Activated naive CD4-positive, alpha-beta T cell treated with anti-CD3 and anti-CD28 coated beads, Interleukin-2, amount 50 U/mL, for 24 hours (primary cell): ENCODE measurements at regions not wholly inside any gene's neighbourhood (a gene's known extent, or its start where the extent isn't known, plus 50 kb on each side); places are given as distances from the start of the nearest gene placed in this dataset.
A peak's percentile ranks its signal among the peaks of the same experiment; 100 is the strongest.
"Not testable (repeated sequence)": the region's sequence is repeated elsewhere in the genome, so short reads cannot be mapped to it uniquely, and the experiment has no call there.

ENCODE experiments used
- H3K27ac Mint-ChIP-seq: one replicate; pipeline ENCODE4 v1.8.0; 2021; ENCODE audit warnings: mild to moderate bottlenecking, mixed read lengths
- H3K27me3 Mint-ChIP-seq: one replicate; pipeline ENCODE4 v1.8.0; 2021; ENCODE audit warnings: mixed read lengths
- H3K36me3 Mint-ChIP-seq: one replicate; pipeline ENCODE4 v1.8.0; 2021; ENCODE audit warnings: mixed read lengths
- H3K4me1 Mint-ChIP-seq: one replicate; pipeline ENCODE4 v1.8.0; 2021; ENCODE audit warnings: mixed read lengths
- H3K4me3 Mint-ChIP-seq: one replicate; pipeline ENCODE4 v1.8.0; 2021; ENCODE audit warnings: mild to moderate bottlenecking, mixed read lengths
- H3K9me3 Mint-ChIP-seq: one replicate; pipeline ENCODE4 v1.8.0; 2021; ENCODE audit warnings: mixed read lengths

GRCh38 chr4:184289179-184289535 lies 71.5 kb upstream of the ENPP6 start:
- H3K4me1 Mint-ChIP-seq: peaks cover 27% of the 10 kb centered on the region
- H3K9me3 Mint-ChIP-seq: no peaks in the 10 kb centered on the region
- H3K4me3 Mint-ChIP-seq: no peak overlapping the region
- H3K27me3 Mint-ChIP-seq: no peaks in the 10 kb centered on the region
- H3K36me3 Mint-ChIP-seq: no peaks in the 10 kb centered on the region
- no peak overlapping the region for H3K27ac Mint-ChIP-seq

- H3K36me3 Mint-ChIP-seq: no peaks in the 10 kb centered on the region
- H3K4me3 Mint-ChIP-seq: peak overlapping the region; percentile 63
- H3K9me3 Mint-ChIP-seq: no peaks in the 10 kb centered on the region
- H3K27me3 Mint-ChIP-seq: no peaks in the 10 kb centered on the region
- H3K27ac Mint-ChIP-seq: peak overlapping the region; percentile 76
- peaks cover 27% of the 10 kb centered on the region for H3K4me1 Mint-ChIP-seq
These were observed 70.9 kb upstream of the ENPP6 start for GRCh38 chr4:184288451-184289178.

DNA sequence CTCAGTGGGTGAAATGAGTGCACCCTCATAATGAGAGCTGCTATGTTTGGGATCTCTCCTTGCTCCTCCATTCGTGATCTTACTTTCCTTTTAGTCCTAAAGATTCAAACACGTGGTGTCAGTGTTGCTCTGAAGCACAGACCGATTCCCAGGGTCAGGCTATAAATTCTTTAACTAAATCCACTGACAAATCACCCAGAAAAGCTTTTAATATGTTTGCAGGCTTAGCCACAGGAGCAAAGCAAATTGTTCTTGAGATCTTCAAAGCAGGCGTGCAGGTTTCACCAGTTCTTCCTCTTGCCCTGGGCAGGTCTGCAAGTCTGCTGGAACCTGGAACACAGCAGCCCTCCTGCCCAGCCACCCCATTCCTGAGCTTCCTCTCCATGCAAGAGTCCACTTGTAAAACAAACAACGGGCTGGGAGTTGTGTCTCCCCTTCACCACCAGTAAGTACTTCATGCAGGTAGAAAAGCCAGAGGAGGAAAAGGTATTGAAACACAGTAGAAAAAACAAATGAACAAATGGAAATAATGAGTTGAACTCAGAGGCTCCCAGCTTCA lies 70.1 kb upstream of the ENPP6 start:
- H3K27ac Mint-ChIP-seq: peak overlapping the region; percentile 44
- H3K4me3 Mint-ChIP-seq: no peak overlapping the region
- H3K27me3 Mint-ChIP-seq: no peaks in the 10 kb centered on the region
- H3K36me3 Mint-ChIP-seq: no peaks in the 10 kb centered on the region
- H3K9me3 Mint-ChIP-seq: no peaks in the 10 kb centered on the region
- H3K4me1 Mint-ChIP-seq: peaks cover 34% of the 10 kb centered on the region

- H3K9me3 Mint-ChIP-seq: no peaks in the 10 kb centered on the region
- no peaks in the 10 kb centered on the region for H3K36me3 Mint-ChIP-seq
- no peak overlapping the region for H3K27ac Mint-ChIP-seq
- H3K27me3 Mint-ChIP-seq: no peaks in the 10 kb centered on the region
- no peak overlapping the region for H3K4me3 Mint-ChIP-seq
- peaks cover 47% of the 10 kb centered on the region for H3K4me1 Mint-ChIP-seq
These were observed 68.7 kb upstream of the ENPP6 start for GRCh38 chr4:184286358-184286757.

DNA sequence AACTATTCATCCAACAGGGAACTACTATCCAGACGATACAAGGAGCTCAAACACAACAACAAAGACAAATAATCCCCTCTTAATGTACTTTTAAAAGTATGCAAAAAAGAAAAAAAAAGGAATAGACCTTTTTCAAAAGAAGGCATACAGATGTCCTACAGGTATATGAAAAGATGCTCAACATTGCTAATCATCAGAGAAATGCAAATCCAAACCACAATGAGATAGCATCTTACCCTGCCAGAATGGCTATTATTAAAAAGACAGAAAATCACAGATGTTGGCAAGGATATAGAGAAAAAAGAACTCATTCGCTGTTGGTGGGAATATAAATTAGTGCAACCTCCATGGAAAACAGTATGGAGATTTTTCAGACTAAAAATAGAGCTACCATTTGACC lies 67.1 kb upstream of the ENPP6 start:
- Mint-ChIP-seq H3K27ac (no peak overlapping the region), H3K27me3 (no peaks in the 10 kb centered on the region), H3K4me3 (no peak overlapping the region), H3K9me3 (no peaks in the 10 kb centered on the region), H3K4me1 (peaks cover 64% of the 10 kb centered on the region), H3K36me3 (no peaks in the 10 kb centered on the region)

- Mint-ChIP-seq H3K4me1 (peaks cover 62% of the 10 kb centered on the region), H3K36me3 (no peaks in the 10 kb centered on the region), H3K27me3 (no peaks in the 10 kb centered on the region), H3K9me3 (no peaks in the 10 kb centered on the region), H3K4me3 (no peak overlapping the region), H3K27ac (no peak overlapping the region)
These were observed 66.6 kb upstream of the ENPP6 start for GRCh38 chr4:184284336-184284690.

- no peaks in the 10 kb centered on the region for H3K36me3 Mint-ChIP-seq
- peaks cover 57% of the 10 kb centered on the region for H3K4me1 Mint-ChIP-seq
- no peak overlapping the region for H3K4me3 Mint-ChIP-seq
- no peak overlapping the region for H3K27ac Mint-ChIP-seq
- H3K9me3 Mint-ChIP-seq: no peaks in the 10 kb centered on the region
- no peaks in the 10 kb centered on the region for H3K27me3 Mint-ChIP-seq
These were observed 66.1 kb upstream of the ENPP6 start for GRCh38 chr4:184283659-184284335.

DNA sequence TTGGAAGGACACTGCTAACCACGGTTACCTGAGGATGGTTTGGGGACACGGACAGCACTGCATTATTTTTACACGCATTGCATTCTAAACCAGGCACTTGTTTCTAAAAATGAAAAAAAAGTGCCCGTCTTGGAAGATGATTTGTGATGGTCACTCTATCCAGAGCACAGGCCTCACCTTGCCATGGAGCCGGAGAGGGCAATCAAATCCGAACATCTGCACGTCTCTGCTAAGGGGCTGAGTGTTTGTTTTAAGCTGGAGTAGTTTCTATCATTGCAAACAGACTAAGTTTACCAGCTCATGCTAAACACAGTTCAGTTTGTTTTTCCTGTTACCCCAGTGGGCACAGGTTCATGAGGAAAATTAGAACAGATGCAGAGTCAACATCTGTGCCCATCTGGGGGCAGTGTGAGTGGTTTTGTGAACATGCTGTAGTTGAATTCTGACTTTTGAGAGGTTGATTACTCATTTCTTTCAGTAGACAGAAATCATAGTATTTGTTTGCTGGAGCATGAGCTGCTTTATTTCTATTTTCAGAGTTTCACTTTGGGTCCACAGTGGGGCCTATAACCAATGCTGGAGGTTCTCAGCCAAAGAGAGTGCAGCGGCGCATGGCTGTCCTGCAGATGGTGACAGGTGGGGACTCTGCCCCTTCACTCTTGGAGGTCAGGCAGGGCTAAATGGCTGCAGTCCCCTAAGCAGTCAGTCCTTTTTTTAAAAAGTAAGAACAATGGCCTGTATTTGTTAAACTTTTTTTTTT lies 65.4 kb upstream of the ENPP6 start:
- H3K4me3 Mint-ChIP-seq: no peak overlapping the region
- peaks cover 53% of the 10 kb centered on the region for H3K4me1 Mint-ChIP-seq
- H3K9me3 Mint-ChIP-seq: no peaks in the 10 kb centered on the region
- H3K27me3 Mint-ChIP-seq: no peaks in the 10 kb centered on the region
- no peaks in the 10 kb centered on the region for H3K36me3 Mint-ChIP-seq
- peak overlapping the region; percentile 49 for H3K27ac Mint-ChIP-seq

GRCh38 chr4:184282251-184282713 lies 64.6 kb upstream of the ENPP6 start:
- H3K27ac Mint-ChIP-seq: peak overlapping the region; percentile 51
- peaks cover 52% of the 10 kb centered on the region for H3K4me1 Mint-ChIP-seq

DNA sequence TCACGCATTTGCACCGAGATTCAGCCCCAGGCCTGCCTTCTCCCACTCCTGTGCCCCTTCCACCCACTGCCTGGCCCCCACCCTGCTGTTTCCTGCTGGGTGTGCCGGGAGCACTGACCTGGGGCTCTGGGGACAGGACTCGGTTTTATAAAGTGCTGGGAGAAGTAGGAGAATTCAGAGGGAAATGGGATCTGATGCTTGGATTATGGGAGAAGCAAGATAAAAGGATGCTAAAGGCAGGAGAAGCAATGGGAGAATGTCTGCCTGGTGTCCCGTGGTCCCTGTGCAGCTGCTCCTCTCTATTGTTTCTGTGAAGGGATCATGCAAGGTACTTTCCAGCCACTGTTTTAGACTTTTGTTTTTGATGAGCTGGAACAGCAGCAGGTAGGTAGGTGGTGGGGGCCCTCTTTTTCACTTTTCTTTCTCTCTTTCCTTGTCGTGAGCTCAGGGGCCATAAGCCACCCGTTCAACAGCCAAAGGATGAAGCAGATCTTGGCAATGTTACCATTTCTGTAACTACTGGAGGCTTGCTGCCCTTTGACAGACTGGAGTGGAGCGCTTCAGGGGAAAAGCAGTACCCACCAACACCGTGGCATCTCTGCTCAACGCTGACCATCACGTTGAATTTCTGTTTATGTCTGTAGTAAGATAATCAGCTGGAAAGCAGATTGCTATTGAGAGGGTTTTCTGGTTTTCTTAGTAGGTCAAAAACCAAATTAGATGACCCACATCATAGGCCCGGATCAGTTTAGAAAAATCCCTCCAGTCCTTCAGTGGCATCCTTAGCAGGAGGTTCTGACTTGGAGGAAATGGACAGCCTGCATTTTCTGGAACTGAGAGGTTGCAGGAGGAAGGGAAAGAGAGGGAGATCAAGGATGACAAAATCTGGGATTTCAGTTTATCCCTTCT lies 63.8 kb upstream of the ENPP6 start:
- H3K9me3 Mint-ChIP-seq: peaks cover 4% of the 10 kb centered on the region
- H3K27me3 Mint-ChIP-seq: no peaks in the 10 kb centered on the region
- H3K4me1 Mint-ChIP-seq: peaks cover 52% of the 10 kb centered on the region
- H3K4me3 Mint-ChIP-seq: peak overlapping the region; percentile 59
- peaks cover 3% of the 10 kb centered on the region for H3K36me3 Mint-ChIP-seq
- peak overlapping the region; percentile 94 for H3K27ac Mint-ChIP-seq

More at GRCh38 chr4:184282251-184282713, 64.6 kb upstream of the ENPP6 start:
- no peaks in the 10 kb centered on the region for H3K9me3 Mint-ChIP-seq
- H3K4me3 Mint-ChIP-seq: no peak overlapping the region
- no peaks in the 10 kb centered on the region for H3K27me3 Mint-ChIP-seq
- no peaks in the 10 kb centered on the region for H3K36me3 Mint-ChIP-seq

DNA sequence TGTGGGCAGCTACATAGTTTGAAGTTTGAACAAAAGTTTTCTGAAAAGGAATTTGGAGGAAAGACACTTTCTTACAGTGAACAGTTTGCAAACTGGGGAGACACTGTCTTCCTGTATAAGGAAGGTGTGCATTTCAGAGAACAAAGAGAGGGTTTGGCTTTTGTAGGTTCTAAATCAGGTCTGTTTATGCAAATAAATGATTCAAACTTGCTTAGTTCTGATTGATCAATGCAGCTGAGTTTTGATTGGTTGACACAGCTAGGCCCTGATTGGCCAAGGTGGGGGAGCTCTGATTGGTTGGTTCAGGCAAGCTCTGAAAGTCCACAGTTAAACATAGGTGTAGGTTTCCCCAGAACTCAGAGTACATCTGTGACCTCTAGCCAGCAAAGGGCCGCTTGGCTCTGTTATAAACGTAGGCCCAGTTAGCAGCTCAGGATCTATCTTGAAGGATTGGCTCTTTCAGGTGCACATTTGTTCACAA lies 63.0 kb upstream of the ENPP6 start:
- no peaks in the 10 kb centered on the region for H3K27me3 Mint-ChIP-seq
- H3K4me1 Mint-ChIP-seq: peaks cover 52% of the 10 kb centered on the region
- peaks cover 6% of the 10 kb centered on the region for H3K9me3 Mint-ChIP-seq
- H3K36me3 Mint-ChIP-seq: peaks cover 6% of the 10 kb centered on the region
- peak overlapping the region; percentile 68 for H3K27ac Mint-ChIP-seq
- peak overlapping the region; percentile 59 for H3K4me3 Mint-ChIP-seq

DNA sequence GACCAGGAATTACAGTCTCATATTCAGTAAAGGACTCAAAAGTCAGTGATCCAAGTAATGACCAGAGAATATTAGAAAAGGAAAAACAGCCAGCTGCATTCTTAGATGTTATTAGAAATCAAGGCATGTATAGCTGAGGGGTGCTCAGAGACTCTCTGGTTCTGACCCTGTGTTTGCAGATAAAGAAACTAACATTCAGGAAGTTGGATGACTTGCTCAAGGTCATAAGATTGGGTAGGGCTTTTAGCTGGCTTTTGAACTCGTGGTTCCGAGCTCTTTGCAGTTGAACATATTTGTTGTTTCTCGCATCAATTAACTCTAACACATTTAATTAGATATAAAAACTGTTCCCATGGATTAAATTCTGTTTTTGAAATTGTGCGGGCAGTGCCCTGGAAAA lies 62.5 kb upstream of the ENPP6 start:
- Mint-ChIP-seq H3K4me1 (peaks cover 52% of the 10 kb centered on the region), H3K4me3 (no peak overlapping the region), H3K36me3 (peaks cover 6% of the 10 kb centered on the region), H3K9me3 (peaks cover 6% of the 10 kb centered on the region), H3K27me3 (no peaks in the 10 kb centered on the region), H3K27ac (no peak overlapping the region)

GRCh38 chr4:184279496-184280061 lies 61.9 kb upstream of the ENPP6 start:
- Mint-ChIP-seq H3K4me1 (peaks cover 51% of the 10 kb centered on the region), H3K27me3 (no peaks in the 10 kb centered on the region), H3K9me3 (peaks cover 6% of the 10 kb centered on the region), H3K4me3 (no peak overlapping the region), H3K27ac (peak overlapping the region; percentile 69), H3K36me3 (peaks cover 6% of the 10 kb centered on the region)

DNA sequence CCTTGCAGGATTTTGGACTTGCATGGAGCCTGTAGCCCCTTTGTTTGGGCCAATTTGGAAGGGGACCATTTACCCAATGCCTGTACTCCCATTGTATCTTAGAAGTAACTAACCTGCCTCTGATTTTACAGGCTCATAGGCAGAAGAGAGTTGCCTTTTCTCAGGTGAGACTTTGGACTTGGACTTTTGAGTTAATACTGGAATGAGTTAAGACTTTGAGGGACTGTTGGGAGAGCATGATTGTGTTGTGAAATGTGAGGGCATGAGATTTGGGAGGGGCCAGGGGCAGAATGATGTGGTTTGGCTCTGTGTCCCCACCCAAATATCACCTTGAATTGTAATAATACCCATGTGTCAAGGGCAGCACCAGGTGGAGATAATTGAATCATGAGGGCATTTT lies 60.1 kb upstream of the ENPP6 start:
- H3K4me1 Mint-ChIP-seq: peaks cover 41% of the 10 kb centered on the region
- H3K27me3 Mint-ChIP-seq, H3K36me3 Mint-ChIP-seq, H3K9me3 Mint-ChIP-seq, H3K4me3 Mint-ChIP-seq: not testable (repeated sequence)
- H3K27ac Mint-ChIP-seq: peak overlapping the region; percentile 38

GRCh38 chr4:184277010-184277409 lies 59.3 kb upstream of the ENPP6 start:
- H3K27ac Mint-ChIP-seq, H3K4me3 Mint-ChIP-seq, H3K27me3 Mint-ChIP-seq, H3K9me3 Mint-ChIP-seq, H3K36me3 Mint-ChIP-seq: not testable (repeated sequence)
- H3K4me1 Mint-ChIP-seq: peaks cover 34% of the 10 kb centered on the region
